ENCODE measurements at regions not wholly inside any gene's neighbourhood (a gene's known extent, or its start where the extent isn't known, plus 50 kb on each side); places are given as distances from the start of the nearest gene placed in this dataset.

GRCh38 chr5:135126688-135127438, 92.8 kb upstream of the PITX1 start:
- Mint-ChIP-seq H3K36me3 (ENCODE audit: insufficient read depth in 1 of 3, low read depth in 3 of 3) (no peaks in the 10 kb centered on the region), H3K4me3 (no peak overlapping the region), H3K27ac (no peak overlapping the region), H3K4me1 (no peaks in the 10 kb centered on the region), H3K9me3 (no peaks in the 10 kb centered on the region), H3K27me3 (ENCODE audit: low read depth) (peaks cover 56% of the 10 kb centered on the region)
- Histone ChIP-seq H2AK5ac (ENCODE audit: insufficient read length, low read length) (no peak overlapping the region), H3K79me2 (ENCODE audit: insufficient read depth, low read length) (no peaks in the 10 kb centered on the region), H3K27me3 (ENCODE audit: insufficient read depth, low read length) (no peaks in the 10 kb centered on the region), H2BK120ac (ENCODE audit: low read depth, low read length, poor library complexity, severe bottlenecking) (no peak overlapping the region), H2BK12ac (ENCODE audit: insufficient read length, low read depth, low read length) (no peak overlapping the region), H4K8ac (replicated peaks; ENCODE audit: insufficient read length, low read depth, low read length) (no peak overlapping the region), H2BK5ac (ENCODE audit: insufficient read length, low read length) (no peak overlapping the region), H3K27ac (ENCODE audit: insufficient read length, low read depth, low read length) (no peak overlapping the region), H3K14ac (ENCODE audit: insufficient read depth, low read length) (no peak overlapping the region), H3K4me2 (ENCODE audit: insufficient read depth, insufficient read length, low read length) (no peak overlapping the region), H3K4ac (ENCODE audit: low read depth, low read length) (no peak overlapping the region), H2BK20ac (ENCODE audit: low read depth, low read length, poor library complexity, severe bottlenecking) (no peak overlapping the region), H4K5ac (ENCODE audit: insufficient read length, low read depth, low read length) (no peak overlapping the region), H3T11ph (ENCODE audit: low read length) (no peak overlapping the region), H4K91ac (ENCODE audit: insufficient read length, low read depth, low read length) (no peak overlapping the region), H4K20me1 (ENCODE audit: control insufficient read depth, insufficient read depth, insufficient read length) (no peaks in the 10 kb centered on the region), H3K9me3 (ENCODE audit: control insufficient read depth, low read depth, low read length) (no peaks in the 10 kb centered on the region), H3K23ac (ENCODE audit: insufficient read length, low read depth, low read length) (no peak overlapping the region), H3K56ac (ENCODE audit: insufficient read length, low read depth, low read length) (no peak overlapping the region), H2BK15ac (ENCODE audit: low read depth, low read length) (no peak overlapping the region), H3K79me1 (ENCODE audit: insufficient read depth, low read depth, low read length, poor library complexity, severe bottlenecking) (no peaks in the 10 kb centered on the region), H2AFZ (ENCODE audit: low read length) (no peak overlapping the region), H3K18ac (ENCODE audit: insufficient read length, low read depth, low read length) (no peak overlapping the region), H3K9ac (ENCODE audit: extremely low read depth, insufficient read length, low read length) (no peak overlapping the region), H3K23me2 (ENCODE audit: insufficient read length, low read depth, low read length, poor library complexity, severe bottlenecking) (no peaks in the 10 kb centered on the region), H3K4me1 (ENCODE audit: insufficient read depth, low read length) (no peaks in the 10 kb centered on the region)
- no CpG with 5 or more reads among the region's 14 CpGs for WGBS (ENCODE audit: extremely low coverage, insufficient read length, low lambda C conversion rate)
- no peak for DNase-seq
- TF ChIP-seq CTCF (conservative IDR thresholded peaks at IDR 0.05): no peak
